GM12874 (cell line): ENCODE measurements at regions not wholly inside any gene's neighbourhood (a gene's known extent, or its start where the extent isn't known, plus 50 kb on each side); places are given as distances from the start of the nearest gene placed in this dataset.

Experiments
- TF ChIP-seq, protein P1 (sequence below): IDR thresholded peaks from 2 replicates; pipeline ENCODE4 v1.5.1; 2011; ENCODE audit warnings: low read depth, mild to moderate bottlenecking, control low read depth, low read length, moderate library complexity; ENCODE audit not compliant: insufficient read depth

- TF ChIP-seq, protein P1, sequence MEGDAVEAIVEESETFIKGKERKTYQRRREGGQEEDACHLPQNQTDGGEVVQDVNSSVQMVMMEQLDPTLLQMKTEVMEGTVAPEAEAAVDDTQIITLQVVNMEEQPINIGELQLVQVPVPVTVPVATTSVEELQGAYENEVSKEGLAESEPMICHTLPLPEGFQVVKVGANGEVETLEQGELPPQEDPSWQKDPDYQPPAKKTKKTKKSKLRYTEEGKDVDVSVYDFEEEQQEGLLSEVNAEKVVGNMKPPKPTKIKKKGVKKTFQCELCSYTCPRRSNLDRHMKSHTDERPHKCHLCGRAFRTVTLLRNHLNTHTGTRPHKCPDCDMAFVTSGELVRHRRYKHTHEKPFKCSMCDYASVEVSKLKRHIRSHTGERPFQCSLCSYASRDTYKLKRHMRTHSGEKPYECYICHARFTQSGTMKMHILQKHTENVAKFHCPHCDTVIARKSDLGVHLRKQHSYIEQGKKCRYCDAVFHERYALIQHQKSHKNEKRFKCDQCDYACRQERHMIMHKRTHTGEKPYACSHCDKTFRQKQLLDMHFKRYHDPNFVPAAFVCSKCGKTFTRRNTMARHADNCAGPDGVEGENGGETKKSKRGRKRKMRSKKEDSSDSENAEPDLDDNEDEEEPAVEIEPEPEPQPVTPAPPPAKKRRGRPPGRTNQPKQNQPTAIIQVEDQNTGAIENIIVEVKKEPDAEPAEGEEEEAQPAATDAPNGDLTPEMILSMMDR: no peak
Observed at GRCh38 chr18:25563816-25564683, 212.1 kb upstream of the ZNF521 start.

- TF ChIP-seq, protein P1: no peak
Observed at GRCh38 chr18:25563346-25563745, 211.4 kb upstream of the ZNF521 start.

- TF ChIP-seq, protein P1: peak; percentile 29
Observed at GRCh38 chr18:25561918-25562317, 210.0 kb upstream of the ZNF521 start.

DNA sequence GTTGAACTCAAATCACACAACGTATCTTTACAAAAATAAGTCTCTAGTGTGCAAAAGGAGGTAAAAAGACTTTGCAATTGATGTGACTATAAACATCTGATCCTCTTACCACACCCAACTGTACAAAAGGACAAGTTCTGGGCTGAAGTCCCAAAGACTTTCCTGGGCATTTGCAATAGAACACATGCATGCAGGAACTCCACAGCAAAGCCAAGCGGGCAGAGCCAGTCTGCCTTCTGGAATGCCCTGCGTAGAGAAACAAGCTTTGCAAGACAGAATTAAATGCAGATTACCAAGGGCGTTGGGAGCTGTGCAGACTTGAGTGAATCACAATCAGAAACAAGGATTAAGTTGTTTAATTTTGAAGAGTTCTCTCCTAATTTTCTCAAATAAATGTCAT is 208.4 kb upstream of the ZNF521 start:
- TF ChIP-seq, protein P1: no peak

- TF ChIP-seq, protein P1: no peak
Observed at GRCh38 chr18:25557011-25557410, 205.0 kb upstream of the ZNF521 start.

GRCh38 chr18:25553631-25554263 is 201.8 kb upstream of the ZNF521 start:
- TF ChIP-seq, protein P1: no peak

DNA sequence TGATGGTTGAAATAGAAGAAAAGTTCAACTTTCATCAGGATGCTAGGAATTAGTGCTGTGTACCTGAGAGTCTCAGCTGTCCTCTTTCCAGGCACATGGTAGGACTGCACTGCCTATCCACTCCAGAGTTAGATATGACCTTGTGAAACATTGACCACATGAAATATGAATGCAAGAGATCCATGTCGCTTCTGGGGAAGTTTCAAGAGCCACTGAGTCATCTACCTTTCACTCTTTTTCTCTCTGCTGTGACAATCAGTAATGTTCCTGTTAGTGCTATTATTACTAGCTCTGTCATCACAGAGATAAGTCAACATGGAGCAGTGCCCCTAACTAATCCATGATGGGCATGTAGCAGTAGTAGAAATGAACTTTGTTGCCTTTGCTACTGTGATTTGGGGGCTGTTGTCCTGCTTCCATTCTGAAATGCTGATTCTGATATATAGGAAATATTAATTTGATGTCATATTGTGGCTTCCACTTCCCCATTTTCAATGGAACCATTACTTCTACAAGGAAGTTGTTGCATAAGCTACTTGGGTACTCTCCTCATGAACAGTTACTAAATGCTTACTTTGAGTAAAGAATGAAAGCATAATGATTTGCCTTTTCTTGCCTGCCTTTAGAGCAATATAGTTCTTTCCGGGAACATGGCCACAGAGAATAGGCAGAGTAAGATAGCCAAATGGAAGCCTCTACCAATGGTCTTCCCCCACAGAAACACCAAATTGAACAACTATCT is 192.8 kb upstream of the ZNF521 start:
- TF ChIP-seq, protein P1: no peak
